Midbrain (tissue), 1 donor: ENCODE measurements at regions not wholly inside any gene's neighbourhood (a gene's known extent, or its start where the extent isn't known, plus 50 kb on each side); places are given as distances from the start of the nearest gene placed in this dataset.

Experiments used
- DNase-seq: peaks from one replicate; lab custom pipeline; 2025; lab: John Stamatoyannopoulos, UW

DNA sequence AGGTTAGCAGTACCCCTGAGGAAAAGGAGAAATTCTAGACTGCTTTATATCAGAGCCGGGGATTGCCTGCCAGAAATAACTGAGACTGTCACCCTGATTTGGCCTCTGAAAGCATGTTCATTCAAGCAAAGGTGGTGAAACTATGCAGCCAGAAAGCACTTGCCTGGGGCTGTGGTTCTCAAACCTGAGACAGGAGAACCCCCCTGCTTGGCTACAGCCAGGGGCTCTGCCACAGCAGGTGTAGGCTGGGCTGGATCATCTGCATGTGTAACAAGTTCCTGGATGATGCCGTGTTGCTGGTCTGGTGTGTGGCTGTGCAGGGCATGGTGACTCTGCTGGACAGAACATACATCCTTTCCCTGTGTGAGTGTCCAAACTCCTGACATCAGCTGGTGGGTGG lies 157.8 kb downstream of the NXNL2 start:
- DNase-seq = no peak

DNA sequence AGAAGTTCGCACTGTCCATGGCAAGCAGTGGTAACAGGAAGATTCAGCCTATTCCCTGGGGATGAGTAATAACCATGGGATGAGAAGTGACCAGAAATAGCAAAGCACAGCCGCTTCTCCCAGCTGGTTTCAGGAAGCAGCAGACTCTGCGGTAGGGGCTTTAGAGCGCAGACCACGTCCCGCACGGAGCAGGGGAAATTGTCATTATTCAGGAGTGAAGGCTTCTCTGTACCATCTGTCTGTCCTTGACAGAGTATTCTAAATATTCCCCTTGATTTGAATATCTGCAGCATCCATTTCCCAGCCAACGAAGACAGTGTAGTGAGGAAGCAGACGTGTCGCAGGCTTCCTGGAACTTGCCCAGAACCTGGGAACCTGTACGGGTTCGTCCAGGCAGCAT lies 159.6 kb downstream of the NXNL2 start:
- no peak for DNase-seq

DNA sequence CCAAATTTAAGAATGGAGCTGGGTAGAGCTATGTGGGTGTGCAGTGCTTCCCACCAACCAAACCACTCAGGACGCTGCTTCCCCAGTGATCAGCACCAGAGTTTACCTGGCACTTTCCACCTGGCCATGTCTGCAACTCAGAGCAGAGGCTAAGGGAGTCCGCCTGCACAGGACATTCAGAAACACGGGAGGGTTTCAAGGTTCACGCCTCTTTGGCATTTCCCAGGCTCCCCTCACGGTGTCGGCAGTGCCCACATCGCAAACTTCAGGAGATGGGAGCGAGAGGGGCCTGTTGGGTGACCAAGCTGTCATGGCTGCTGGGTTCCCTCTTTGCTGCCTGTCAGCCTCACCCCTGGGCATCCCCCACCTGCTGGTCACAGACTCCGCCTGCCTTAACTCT lies 161.5 kb downstream of the NXNL2 start:
- DNase-seq = no peak

DNA sequence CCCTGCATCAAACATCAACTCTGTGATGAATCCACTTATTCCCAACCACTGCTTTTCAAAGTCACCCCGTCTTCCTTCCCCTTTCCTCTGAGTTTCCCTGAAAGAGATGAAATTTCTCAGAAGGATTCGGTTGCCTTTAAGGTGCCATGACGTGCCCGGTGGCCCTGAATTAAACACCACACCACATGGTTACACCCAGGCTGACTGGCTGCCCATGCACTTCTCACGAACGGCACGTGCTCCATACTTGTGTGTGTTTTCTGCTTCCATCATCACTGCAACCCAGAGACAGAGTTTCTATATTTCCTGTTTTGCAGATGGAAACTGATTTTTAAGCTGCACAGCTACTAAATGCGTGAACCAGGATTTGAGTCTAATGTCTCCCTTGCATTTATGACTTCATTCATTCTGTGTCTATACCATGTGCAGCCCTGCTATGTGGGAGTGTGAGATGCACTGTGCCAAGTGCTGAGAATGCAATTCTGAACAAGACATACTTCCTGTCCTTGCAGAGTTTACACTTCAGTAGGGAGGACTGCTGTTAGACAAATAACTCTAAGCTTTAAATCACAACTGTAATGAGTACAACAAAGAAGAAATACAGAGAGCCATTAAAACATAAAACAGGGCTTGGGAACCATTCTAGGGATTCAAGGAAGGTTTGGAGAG lies 162.9 kb downstream of the NXNL2 start:
- DNase-seq = no peak

DNA sequence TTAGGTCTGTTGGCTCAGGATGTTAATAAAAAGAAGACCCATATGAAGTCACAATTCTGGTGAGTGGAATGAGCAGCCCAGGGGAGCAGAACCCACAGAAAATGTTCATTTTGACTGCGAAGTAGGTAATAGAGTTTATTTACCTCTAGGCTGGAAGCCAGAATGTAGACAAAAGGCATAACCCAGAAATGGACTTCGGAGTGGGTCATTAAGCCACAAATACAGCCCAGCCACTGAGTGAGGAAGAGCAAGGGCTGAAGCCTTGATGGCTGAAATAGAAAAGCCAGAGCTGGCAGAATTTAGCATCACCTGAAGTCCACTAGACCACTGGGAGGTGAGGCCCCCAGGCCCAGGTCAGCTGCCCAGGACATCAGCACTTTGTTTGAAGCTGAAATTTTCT lies 168.0 kb downstream of the NXNL2 start:
- no peak for DNase-seq

DNA sequence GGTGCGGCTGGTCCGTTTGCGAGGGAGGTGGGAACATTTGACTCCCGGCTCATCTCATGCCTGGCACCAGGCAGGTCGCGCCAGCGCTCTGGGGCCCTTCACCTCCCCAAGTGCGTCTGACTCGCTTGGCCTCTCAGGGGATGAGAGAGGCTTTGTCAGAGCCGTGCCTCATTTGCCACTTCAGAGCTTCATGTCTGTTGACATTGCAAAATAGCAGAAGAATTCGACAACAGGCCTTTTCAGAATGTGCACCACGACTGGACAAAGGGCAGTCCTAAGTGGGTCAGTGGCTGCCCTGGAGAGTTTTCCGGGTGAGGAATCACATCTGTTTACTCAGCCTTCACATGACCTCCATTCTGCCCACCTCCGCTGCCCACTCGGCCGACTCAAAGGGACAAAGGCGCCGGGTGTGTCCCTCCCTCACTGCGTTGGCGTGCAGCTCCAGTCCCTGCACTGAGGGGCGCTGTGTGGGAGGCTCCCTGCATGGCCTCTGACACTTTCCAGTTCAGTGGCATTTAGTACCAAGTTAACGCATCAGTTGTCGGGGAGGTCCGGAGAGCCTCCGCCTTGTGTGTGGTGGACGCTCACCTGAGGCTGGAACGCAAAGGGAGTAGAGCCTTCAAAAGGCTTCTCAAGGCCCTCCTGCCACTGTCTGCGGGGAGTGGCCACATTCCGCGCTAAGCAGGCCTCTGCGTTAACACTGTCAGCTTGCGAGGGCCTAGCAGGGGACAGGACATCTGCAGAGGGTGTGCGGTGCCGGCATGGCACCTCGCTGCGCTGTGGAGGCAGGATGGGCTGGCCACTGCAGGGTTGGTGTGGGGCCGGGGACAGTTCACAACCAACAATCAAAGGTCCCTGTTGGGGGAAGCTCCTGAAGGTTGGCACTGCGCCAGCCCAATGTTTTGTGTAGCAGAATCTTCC lies 171.5 kb downstream of the NXNL2 start:
- DNase-seq = peak; percentile 3

DNA sequence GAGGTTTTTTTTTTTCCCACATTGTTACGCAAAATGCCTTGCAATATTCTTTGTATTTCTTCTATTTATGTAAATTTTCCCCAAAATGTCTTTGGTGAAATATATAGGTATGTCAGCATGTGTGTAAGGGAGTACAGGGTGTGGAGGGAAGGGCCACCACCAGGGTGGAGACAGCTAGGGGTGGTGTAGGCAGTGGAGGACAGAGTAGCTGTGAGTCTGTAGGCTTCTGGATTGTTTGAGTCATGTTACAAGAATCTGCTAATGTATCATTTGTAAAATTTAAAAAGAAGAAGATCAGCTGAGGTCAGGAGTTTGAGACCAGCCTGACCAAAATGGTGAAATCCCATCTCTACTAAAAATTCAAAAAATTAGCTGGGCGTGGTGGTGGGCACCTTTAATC lies 175.5 kb downstream of the NXNL2 start:
- no peak for DNase-seq

DNA sequence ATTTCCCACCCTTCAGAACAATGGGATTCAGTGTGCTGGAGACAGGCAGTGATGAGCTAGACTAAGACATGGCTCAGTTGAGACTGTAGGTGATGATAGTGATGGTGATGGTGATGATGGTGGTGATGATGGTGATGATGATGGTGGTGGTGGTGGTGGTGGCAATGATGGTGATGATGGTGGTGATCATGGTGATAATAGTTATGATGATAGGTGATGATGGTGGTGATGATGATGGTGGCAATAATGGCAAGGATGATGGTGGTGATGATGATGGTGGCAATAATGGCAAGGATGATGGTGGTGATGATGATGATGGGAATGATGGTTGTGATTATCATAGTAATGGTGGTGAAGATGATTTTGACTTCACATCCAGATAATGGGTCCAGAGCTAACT lies 176.7 kb downstream of the NXNL2 start:
- DNase-seq = no peak

DNA sequence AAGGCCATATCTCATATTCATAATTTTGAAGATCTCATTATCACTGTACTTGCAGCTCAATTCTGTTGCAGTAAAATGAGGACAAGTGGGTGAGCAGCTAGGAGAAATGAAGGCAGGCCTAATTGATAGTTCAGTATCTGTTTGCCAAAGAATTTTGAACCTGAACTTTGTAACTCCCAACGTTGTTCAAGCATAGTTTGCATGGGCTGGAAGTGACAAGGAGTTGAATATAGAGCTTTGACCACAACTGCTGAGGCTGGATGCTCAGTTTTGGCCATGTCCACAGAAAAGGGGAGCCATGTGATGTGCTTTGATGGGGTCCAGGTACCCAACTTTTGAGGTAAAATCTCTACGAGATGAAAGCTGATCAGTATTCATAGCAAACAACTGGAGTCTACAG lies 177.5 kb downstream of the NXNL2 start:
- no peak for DNase-seq

DNA sequence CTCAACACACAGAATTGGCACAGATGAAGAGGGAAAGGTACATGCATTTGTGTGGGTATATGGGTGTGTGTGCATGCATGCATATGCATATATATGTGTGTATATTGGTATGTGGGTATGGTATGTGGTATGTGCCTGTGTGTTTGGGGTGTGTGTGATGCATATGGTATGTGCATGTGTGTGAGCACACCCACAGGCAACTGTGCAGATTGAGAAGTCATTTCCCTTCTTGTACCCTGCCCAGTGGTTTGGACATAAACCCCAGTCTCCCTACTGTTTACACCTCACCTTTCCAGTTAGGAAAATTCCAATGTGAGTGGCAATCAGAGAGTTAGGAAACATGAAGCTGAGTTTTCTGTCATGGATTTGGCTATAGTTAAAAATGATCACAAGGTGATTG lies 178.0 kb downstream of the NXNL2 start:
- DNase-seq = no peak

DNA sequence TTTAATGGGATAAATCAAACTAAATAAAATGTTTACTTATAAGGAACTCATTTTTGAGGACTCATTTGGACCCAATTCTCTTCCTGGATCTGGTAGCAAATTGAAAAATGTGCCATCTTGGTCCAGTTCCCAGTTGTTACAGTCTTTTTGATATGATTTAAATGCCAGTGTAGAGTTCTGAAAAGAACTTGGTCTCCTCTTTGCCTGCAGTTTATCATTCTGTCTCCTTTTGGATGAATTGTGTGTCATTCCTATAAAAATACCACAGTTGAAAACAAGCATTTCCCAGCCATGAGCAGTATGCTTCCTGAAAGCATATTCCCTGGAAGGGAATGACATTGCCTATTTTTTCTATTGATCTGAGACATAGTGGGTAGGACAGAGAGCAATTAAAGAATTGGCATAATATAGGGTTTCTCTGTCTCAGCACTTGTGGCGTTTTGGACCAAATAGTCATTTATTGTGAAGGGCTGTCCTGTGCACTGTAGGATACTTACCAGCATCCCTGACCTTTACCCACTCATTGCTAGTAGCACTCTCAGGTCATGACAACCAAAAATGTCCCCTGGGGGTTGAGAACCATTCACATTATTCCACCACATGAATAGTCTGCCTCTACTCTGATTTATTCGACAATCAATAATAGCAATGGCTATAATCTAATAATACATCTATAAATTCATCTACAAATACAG lies 181.8 kb downstream of the NXNL2 start:
- no peak for DNase-seq

DNA sequence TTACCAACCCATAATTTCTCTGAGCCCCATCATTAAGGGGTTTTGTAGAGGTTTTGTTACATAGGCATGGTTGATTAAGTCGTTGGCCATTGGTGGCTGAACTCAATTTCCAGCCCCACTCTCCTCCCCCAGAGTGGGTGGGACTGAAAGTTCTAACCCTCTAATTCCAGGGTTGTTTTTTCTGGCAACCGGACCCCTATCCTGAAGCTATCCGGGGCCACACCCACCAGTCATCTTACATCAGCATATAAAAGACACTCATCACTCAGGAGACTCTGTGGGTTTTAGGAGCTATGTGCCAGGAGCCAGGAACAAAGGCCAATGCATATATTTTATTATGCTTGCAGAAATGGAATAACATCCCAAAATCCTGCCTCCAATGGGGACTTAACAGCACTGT lies 186.0 kb downstream of the NXNL2 start:
- no peak for DNase-seq

DNA sequence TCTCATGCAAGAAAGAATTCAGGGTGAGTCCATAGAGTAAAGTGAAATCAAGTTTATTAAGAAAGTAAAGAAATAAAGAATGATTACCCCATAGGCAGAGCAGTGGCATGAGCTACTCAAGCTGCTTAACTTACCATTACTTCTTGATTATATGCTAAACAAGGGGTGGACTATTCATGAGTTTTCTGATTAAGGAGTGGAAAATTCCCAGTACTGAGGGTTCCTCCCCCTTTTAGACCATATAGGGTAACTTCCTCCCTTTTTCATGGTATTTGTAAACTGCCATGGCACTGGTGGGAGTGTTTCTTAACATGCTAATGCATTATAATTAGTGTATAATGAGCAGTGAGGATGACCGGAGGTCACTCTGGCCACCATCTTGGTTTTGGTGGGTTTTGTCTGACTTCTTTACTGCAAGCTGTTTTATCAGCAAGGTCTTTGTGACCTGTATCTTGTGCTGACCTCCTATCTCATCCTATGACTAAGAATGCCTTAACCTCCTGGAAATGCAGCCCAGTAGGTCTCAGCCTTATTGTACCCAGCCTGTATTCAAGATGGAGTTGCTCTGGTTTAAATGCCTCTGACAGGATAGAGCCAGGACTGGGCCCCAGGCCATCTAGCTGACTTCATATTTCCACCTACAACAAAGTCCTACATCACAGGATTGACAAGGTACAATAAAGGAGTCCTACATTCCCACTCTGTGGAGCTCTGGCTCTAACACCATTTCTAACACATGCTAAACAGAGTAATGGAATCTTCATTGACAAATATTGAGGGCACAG lies 186.7 kb downstream of the NXNL2 start:
- DNase-seq = no peak

DNA sequence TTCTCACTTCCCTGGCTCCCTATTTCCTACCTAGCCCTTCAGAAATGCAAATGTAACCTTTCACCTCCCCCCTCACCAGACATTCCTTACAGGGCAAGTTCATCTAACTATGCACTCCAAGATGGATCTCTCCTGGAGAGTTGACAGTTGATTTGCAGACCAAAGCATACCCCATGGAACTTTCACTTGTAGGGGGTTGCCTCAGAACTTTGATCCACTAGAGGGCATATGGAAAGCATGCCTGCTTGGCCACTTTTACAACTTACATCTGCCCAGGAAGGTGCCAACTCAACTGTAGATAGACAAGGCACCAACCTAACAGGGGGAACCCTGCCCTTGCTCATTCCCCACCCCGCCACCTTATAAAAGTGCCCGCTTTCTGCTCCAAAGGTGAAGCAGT lies 187.8 kb downstream of the NXNL2 start:
- DNase-seq = no peak

DNA sequence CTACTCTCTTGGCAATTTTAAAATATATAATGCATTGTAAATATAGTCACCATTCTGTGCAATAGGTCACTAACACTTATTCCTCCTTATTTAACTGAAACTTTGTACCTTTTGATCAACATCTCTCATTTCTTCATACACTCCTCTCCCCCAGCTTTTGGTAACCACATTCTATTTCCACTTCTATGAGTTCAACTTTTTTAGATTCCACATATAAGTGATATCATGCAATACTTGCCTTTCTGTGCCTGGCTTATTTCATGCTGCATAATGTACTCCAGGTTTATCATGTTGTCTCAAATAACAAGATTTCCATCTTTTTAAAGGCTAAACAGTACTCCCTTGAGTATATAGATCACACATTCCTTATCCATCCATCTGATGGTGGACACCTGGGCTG lies 188.8 kb downstream of the NXNL2 start:
- DNase-seq = no peak

DNA sequence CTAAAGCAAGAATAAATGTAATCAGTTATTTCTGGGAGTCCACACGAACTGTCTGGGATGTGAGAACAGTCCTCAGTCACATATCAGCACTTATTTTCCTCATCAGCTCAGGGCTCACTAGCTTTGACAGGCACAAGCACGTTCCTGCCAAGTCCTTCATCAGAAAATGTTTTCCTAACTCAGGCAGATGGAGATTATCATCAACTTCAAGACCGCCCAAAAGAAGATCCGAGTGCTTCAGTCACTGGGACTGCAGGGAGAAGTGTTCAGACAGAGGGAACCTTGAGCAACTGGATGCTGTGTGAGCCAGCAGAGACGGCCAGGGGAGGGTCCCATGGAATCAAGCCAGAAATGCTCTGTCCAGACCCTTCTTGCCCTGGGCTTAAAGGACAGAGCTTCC lies 189.4 kb downstream of the NXNL2 start:
- no peak for DNase-seq

DNA sequence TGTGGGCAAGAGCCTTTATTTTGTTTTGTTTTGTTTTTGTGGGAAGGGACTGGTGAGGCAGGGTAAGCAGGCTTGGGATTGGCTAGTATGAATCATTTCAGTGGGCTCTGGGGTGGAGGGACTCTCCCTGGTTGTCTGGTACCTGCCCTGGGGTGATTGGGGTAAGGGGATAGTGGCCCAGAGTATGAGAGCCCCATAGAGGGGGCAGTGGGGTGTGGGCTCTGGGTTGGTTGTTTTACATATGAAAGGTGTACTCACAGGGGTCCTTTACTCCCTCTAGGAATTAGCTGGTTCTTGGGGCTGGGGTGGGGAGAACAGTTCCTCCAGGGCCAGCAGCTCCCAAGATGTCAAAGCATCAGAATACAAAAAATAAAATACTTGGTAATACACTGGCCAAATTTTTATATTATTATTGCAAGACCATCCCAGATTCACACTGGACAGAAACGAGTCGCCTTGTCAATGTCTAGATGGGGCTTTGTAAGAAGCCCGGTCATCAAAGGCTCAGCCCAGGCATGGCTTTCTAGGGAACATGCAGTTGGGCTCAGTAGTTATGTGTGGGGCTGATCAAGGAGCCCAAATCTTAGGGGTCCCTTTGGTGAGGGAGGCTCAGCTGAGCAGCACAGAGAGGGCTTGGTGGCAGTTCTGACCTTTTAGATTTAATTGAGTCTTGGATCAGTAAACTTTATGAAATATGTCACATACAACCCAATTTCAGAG lies 190.5 kb downstream of the NXNL2 start:
- DNase-seq = no peak

DNA sequence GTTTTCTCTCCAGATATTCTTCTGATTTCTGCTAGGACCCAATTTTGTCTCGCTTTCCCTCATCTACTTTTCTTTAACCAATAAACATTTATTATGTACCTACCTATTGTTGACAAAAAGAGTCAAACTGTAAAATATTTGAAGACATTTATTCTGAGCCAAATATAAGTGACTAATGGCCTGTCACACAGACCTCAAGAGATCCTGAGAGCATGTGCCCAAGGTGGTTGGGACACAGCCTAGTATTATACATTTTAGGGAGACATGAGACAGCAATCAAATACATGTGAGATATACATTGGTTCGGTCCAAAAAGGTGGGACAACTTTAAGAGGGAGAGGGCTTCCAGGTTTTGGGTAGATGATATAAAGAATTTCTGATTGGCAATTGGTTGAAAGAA lies 191.8 kb downstream of the NXNL2 start:
- no peak for DNase-seq

DNA sequence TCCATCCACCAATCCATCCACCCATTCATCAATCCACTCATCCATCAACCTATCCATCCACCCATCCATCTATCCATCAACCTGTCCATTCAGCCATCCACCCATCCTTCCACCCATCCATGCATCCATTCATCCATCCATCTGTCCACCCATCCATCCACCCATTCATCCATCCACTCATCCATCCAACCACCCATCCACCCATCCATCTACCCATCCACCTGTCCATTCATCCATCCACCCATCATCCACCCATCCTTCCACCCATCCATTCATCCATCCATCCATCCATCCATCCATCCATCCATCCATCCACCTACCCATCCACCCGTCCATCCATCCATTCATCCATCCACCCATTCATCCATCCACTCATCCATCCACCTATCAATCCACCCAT lies 195.8 kb downstream of the NXNL2 start:
- no peak for DNase-seq

DNA sequence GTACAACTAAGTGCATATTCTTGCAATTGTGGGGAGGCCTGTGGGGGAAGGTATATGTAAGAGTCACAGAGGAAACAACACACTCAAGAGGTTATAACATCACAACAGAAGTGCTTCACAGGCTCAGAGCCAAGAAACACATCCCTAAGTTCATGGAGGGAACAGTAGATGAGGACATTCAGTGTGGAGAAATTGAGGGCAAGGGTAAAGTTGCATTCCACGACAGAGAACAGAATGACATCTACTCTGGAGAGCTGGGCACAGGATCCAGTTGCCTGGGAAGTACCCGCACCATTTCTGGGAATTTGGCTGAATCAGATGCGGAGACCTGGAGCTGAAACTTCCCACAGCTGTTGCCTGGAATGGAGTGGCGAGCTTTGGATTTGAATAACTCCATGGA lies 197.2 kb downstream of the NXNL2 start:
- peak; percentile 29 for DNase-seq

DNA sequence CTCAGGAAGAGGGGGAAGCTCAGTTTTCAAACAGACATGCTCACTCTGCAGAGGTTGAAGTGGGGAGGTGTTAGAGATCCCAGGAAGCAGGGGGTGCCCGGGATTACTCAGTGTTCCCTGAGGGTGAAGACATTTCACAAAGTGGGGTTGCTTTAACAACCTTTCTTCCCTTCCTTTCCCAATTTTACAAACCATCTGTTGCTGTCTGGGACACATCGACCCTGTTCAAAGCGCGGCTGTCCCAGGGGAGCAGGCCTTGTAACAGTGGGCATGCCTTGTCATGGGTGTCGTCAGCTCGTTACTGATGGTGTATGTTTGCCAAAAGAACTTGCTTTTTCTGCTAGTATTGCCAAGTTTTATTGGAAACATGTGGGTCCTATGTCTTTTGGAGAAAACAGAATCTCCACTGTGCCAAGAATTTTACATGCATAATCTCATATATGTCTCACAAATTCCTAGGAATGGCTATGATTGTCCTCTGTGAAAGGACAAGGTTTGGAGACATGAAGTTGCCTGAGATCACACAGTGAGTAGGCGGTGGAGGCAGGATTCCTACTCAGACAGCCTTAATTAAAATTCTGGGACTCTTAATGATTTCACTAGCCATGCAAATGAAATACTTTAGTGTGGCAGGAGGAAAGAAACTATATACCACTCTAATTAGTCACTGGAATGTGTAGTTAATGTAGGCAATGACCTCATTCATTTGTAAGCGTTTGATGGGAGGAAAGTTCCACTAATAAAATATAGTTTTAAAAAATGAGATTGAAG lies 198.9 kb downstream of the NXNL2 start:
- DNase-seq = no peak
